GM12872 (cell line): ENCODE measurements at regions not wholly inside any gene's neighbourhood (a gene's known extent, or its start where the extent isn't known, plus 50 kb on each side); places are given as distances from the start of the nearest gene placed in this dataset.

Source experiments
- CTCF ChIP-seq: IDR thresholded peaks from 3 replicates; pipeline ENCODE4 v1.5.1; 2011; ENCODE audit warnings: low read depth, mild to moderate bottlenecking, low read length, moderate library complexity; ENCODE audit not compliant: insufficient read depth

DNA sequence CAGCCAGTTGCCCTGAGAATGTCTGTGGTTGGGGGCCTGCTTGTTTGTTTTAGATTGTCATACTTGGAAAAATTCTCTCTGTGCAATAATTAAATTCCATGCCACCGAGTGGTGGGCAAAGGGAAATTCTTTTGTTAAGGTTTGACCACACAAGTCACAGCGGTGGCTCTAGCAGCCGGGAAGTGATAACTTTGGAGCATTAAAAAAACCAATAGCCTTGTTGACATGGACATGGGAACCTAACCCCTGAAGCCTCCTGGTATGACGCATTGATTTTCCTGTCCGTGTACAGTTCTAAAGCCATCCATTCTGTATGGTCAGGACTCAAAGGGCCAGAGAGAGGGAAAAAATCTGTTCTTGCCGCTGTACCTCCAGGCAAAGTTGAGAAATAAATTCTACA is 384.9 kb upstream of the ZNF507 start:
- TF ChIP-seq CTCF: no peak

GRCh38 chr19:31961191-31961590 is 384.2 kb upstream of the ZNF507 start:
- TF ChIP-seq CTCF: no peak

DNA sequence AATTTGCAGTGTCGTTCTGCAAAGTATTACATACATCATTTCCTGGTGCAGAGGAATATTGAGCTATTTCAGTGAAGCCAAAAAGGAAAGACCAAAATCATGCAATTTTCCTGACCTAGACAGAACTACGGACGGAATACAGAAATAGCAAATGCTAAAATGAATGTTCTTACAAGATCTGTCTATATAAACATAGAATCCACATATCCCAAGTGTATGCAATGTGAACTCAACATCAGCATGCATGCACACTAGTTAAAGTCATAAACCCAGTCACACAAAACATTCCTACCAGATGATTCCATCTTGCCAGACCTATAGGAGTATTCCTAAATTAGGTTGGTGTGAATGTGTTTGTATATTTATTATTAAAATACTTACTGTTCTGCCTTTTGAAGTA is 383.7 kb upstream of the ZNF507 start:
- no peak for TF ChIP-seq CTCF

DNA sequence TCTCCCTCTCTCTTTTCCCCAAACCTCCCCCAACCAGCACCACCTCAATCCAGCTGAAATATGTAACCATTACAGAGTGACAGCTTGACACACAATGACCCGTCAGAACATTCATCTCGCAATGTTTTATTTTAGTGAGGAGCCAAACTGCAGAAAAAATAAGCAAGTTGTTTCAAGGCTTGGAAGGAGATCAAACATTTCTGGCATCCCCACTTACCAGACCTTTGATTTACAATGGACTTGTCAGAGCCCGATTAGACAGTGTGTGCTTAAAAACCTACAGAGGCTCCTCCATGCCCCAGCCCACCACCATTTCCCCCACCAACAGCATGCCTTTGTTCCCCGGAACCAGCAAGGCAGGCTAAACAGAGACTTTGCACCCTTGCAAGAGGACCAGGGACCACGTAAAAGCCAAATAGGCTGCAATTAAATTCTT is 382.8 kb upstream of the ZNF507 start:
- TF ChIP-seq CTCF: no peak

- no peak for TF ChIP-seq CTCF
These were observed 381.7 kb upstream of the ZNF507 start for GRCh38 chr19:31963746-31964145.

DNA sequence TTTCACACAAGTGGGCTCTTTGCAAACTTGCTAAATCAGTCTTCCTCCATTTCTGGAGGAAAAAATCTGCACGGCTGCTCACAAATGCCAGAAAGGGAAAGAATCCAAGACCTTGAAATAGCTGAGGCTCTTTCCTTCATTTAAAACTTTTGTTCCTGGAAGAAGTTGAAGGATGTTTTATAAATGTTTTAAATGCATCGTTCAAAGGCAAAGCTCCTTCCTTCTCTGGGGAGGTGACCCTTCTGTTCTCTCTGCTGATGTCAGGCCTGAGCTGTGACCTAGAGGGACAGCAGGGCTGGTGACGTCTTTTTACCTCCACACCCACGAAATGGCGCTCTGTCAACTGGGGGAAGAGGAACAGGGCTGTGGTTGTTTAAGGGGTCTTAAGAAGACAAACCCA is 376.4 kb upstream of the ZNF507 start:
- no peak for TF ChIP-seq CTCF

DNA sequence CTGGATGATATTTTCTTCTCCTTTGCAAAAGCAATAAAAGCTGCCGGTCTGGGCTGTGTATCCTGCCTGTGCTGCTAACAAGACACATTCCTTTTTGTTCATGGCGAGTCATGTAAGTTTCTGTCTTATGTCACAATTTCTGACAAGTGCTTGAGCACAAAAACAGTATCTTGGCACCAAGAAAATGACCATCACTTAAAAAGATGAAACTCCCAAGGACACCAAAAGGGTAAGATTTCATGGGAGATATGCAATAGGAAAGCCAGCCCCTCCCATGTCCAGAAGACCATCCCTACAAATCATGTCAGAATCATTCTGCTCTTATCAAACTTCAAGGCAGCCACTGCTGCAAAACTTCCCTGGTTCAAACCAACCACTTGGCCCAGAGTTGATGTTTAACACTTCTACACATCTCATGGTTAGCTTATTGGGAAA is 375.4 kb upstream of the ZNF507 start:
- no peak for TF ChIP-seq CTCF

GRCh38 chr19:31974290-31974689 is 371.1 kb upstream of the ZNF507 start:
- TF ChIP-seq CTCF: no peak
